ENCODE measurements at regions not wholly inside any gene's neighbourhood (a gene's known extent, or its start where the extent isn't known, plus 50 kb on each side); places are given as distances from the start of the nearest gene placed in this dataset.

DNA sequence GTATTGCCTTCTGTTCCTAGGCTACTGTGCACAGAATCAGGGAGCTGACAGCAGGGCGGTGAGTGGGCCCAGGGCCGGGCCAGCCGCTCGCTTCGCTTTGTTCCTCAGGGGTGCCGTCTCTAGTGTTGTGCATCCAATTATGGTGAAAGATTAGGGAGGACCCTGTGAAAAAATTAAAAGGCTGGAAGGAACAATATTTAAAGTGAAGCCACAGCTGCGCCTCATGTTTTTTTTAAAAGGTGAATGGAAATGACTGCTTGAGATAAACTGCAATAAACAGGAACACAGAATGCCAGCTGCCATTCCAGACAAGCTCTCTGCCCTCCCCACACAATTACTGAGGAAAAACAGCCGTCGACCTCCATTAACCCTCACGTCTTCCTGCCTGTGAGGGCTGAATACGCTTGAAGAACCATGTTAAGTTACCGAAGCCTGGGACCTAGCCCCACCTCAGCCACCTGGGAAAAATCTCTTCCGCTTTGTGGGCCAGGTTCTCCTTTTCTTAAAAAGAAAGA, 132.0 kb upstream of the IL12A start:
- DNase-seq = no peak

DNA sequence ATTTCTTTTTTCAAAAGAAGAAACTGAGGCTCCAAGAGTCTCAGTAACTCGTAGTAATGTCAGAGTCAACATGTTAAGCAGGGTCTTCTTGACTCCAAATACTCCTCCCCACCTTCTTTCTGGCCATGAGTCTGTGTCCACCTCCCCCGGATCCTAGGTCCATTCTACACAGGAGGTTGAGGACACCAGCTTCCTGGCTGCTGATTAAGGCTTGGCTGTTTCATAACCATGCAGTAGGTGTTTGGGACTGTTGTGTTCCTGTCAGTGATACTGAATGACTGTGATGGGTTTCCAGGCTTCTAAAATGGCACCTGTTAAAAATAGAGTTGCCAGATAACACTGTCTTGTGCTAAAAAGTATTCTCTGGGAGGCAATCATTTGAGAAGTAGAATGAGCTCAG, 130.8 kb upstream of the IL12A start:
- no peak for DNase-seq

DNA sequence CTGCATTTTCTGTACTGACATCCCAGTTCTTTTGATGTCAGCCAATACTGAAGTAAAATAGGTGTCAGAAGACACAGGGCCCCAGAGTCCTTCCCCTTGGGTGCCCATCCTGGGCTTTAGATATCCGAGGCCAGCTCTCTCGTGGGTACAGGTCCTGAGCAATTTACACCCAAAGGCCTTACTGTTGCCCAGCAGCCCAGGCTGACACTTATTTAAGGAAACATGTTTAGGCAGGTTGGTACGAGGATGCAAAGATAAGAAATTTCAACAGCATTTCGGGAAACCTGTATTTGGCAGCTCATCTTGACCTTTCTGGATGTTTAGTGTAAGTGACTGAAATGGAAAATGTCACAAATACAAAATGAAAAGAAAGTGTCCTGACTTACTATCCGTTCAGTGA, 130.0 kb upstream of the IL12A start:
- DNase-seq = no peak

DNA sequence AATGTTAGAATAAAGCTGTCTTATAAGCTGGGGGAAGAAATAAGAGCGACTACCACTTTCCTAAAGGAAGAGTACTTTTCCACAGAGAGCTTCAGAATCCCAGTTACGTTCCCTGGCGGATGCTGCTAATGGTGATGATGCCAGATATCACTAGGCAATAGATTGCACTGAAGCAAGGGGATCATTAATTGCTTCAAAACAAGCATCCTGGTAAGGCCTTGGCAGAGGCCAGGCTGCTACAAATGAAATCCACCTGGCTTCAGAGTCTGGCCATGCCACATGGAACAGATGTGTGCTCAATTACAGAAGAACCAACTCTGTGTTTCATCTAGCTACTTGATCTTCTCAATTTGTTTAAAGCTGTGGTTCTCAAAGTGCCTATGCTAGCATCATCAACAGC, 129.2 kb upstream of the IL12A start:
- DNase-seq = no peak

DNA sequence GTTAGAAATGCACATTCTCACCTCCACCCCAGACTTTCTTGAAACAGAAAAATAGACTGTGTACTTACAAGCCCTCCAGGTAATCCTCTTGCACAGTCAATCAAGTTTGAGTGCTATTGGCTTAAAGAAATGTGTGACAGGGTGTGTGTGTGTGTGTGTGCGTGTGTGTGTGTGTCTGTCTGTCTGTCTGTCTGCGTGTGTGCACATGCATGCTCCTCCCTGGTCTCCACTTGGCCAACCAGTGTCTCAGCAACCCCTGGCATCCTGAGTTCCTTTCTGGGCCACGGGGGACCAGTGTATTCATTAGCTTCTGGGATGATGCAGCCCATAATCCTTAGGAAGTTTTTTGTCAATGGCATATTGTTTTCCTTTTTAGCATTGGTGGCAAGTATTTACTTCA, 128.8 kb upstream of the IL12A start:
- no peak for DNase-seq

DNA sequence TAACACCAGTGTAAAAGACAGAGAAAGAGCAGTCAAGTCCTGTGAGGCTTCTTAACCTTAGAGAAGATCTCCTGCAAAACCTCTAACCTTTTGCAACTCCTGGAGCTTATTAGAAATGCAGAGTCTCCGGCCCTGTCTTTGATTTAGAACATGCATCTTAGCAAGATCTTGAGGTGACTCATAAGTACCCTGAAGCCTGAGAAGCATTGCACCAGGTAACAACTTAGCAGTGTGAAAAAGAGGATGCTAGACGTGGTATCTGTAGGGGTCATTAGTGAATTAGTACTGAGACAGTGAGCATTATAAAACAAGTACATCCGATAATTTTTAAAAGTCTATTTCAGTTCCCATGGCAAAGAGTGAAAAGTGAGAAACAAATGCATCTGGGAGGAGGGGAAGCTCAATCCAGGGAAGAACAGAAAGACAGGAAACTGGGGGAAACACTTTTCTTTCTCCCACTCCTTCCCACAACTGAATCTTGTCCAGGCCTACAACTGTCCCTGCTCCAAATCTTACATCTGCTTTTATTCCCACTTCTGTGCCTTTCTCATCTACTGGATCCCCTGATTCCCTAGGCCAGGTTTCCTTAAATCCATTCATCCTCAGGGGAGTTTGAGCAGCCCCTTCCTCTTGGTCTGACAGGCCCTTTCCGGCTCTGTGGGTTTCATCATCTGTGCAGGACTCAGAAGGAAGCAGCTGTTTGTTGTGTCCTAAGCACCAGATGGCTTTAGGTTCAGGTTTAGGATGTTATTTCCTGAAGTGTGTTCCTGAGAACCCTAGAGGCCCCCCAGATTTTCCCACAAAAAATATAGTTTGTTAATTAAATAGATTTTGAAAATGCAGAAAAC, 128.1 kb upstream of the IL12A start:
- DNase-seq = no peak

DNA sequence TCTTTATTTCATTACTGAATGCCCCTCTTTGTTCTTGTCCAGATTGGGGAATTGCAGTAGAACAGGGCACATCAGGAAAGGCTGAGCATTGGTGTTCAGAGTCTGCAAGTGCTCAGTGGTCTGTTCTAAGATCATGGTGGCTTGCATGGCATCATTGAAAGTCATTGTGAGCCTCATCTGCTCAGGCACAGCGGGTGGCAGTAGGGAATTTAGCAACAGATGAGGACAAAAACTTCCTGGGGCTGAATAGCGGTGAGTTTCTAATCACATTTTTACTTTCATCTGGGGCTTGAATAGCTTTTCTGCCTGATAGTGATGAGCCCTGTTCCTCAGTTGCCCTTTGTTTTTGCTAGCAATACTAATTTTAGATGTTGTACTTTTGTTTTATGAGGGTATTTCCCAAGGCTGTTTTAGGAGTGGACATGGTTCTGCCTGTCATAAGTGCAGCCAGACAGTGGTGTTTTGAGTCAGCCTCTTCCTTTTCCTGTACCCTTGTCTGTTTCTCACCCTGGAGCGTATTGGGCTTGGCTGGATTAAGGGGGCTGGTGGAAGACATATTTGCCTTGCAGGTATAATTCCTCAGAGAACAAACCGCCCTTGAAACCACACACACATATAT, 127.2 kb upstream of the IL12A start:
- no peak for DNase-seq

DNA sequence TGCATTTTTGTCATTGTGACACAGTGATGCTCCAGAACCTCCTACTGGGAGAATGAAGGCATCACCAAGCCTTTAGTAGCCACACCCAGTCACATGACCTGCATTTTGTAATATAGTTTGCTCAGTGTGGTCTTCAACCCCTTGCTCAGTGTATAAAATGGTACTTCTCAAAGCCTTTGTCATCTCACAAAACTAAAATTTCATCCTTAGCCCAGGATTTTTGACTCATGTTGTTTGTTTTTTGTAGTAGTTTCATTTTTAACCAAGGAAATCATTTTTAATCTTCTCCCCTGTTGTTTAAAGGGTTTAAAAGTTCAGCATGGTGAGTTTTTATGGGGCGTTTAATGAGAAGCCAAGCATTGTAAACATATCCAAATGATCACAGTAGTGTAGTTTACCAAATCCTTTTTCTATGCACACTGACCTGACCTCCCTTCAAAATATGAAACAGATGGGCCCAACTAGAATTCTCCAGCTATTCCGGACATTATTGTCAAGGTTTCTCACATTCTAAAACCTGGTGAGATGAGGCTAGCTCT, 123.5 kb upstream of the IL12A start:
- DNase-seq = no peak

DNA sequence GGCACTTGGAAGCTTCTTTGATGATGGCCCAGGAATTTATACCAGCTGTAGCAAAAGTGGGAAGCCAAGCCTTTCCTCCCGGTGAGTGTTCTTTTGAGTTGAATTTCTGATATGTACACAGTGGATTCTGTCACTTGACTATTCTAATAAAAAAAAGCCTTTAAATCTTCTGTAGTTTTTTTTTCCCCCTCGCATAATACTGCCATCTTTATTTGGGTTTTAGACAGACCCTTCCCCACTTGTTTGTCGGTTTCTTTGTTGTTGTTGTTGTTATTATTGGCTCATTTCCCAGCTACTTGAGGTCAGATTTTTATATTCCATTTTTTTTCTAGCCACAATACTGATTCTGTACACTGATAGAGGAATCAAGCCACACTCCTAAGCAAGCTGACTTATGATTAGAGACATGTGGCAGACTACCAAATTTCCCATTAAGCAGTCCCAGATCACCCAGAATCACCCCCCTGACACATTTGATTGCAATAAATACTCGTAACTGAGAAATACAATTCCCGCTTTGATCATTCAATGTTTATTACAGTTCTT, 122.4 kb upstream of the IL12A start:
- no peak for DNase-seq

DNA sequence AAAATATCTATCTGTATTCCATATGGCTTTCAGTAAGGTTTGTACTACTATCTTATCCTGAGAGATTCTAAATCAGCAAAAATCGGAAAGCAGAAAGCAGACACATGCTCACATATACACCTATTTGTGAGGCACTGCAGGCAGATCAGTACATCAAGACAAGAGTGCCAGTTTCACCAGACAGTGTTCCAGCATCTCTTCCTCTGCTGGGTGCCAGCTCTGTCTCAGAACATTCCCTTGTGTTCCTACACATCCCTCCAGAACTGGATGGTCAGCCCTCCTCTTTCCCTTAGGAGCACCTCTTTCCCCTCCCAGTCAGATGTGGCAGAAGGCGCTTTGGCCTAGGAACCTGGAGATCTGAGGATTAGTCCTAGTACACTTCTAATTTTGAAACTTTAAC, 121.3 kb upstream of the IL12A start:
- DNase-seq = no peak

DNA sequence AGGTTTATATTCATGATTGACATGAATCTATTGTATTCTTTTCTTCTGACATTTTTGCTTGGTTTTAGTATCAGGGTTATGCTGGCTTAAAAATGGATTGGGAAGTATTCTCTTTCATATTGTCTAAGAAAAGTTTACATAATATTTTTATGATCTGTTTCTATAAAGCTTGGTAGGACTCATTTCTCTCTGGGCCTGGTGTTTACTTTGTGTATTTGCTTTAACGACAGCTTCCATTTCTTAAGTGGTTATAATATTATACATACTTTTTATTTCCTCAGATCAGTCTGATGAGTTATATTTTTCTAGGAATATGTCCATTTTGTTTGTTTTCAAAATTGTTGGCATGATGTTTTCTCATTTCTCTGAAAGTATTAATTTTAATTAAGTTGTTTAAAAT, 117.9 kb upstream of the IL12A start:
- no peak for DNase-seq

DNA sequence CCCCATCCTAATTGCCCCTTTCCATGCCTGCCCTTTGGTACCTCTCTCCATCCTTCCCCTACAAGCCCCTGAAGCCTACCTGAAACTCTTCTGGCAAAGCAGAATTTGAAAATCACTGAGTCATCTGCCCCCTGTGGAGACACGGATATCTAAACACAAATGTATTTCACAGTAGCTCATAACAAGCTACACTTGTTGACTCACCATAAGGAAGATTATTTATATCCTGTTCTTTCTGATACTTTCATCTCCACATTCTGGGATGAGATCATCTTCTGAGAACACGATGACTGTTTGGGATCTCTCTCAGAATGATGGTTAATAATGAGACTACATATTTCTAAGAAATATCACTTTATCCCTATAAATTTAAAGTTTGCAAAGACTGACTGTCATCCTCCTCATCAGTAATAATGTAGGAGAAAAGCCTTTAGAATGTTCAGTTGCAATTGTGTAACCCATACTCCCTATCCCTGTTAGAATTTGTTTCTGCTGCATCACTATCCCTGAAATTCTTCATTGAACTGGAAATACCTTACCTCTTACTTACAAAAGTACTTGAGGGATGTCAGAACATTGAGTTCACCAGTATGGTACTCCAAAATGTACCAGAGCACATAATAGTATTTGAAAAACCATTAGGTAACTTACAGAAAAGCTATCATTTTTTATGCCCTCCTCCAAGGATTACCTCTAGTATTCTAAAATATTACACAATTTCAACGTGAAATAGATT, 116.1 kb upstream of the IL12A start:
- DNase-seq = no peak

DNA sequence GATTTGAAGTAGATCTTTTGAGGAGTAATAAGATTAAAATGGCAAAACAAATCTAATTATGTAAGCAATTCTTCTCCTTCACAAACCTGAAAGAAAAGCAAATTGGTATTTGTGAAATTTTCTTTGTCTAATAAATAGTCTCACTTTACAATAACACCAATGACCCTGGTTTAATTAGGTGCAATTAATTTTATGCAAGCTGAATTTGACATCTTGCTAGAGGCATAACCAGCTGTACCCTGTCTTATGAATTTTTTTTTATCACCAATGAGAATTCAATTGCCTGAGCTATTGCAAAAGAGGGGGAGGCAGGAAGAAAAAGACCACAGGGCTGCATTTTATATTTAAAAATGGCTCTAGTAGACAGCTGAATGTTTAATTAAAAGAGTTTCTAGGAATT, 113.5 kb upstream of the IL12A start:
- no peak for DNase-seq

DNA sequence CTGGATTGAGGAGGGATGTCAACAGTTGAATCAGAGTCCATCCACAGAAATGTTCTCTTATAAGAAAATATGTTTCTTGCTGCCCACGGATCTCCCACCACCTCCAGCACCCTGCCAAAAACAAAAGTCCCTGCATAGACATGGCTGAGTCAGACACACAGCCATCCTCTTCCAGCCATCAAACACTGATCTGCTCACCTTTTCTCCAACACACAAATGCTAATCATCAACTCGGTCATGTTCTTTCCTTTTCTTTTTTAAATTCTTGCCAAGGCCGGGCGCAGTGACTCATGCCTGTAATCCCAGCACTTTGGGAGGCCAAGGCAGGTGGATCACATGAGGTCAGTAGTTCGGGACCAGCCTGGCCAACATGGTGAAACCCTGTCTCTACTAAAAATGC, 110.7 kb upstream of the IL12A start:
- DNase-seq = no peak

DNA sequence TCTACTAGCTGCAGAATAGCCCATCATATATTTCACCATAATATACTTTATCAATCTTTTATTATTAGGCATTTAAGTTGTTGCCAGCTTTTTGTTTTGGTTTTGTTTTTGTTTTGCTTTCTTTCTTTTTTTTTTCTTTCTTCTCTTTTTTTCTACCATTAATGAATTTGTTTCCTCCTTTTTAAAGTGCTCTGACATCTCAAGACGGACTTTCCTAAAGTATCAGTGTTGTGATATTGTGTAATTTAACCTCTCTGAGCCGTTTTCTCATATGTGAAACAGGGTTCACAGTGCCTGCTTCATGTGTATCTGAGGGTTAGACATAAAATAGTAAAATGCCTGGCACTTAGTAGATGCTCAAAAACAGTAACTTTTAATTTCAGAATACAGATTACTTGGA, 109.5 kb upstream of the IL12A start:
- no peak for DNase-seq

DNA sequence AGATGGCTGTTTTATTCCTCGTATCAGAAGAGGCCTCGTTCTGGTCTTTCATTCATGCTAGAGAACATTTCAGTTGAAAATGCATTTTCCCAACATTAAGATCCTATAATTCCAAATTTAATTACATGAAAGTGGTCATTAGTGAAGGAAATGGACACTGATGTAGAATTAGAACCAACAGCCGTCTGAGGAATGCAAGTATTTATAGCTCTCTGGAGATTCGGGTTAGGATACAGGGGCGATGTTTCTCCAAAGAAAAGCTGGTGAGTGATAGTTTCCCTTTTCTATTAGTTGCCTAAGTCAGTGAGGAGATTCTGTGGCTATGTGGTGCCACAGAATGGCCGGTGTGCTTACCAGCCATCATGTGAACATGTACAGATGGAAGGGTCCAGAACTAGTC, 109.0 kb upstream of the IL12A start:
- DNase-seq = no peak

DNA sequence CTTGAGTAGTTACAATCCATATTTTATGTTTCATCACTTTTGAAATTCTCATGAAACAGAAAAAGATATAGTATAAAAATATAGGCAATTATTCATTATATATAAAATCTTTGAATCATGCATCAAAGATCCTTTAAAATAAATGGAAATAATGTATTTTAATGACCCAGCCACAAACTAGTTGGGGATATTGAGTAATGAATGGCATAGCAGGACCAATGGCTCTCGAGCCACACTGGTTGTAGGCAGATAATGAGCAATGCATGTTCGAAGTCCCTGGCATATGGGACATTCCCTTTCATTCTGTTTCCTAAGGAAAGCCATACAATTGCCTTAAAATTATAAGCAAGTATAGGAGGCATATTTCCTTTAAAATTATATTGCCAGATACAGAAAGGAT, 107.4 kb upstream of the IL12A start:
- DNase-seq = no peak

DNA sequence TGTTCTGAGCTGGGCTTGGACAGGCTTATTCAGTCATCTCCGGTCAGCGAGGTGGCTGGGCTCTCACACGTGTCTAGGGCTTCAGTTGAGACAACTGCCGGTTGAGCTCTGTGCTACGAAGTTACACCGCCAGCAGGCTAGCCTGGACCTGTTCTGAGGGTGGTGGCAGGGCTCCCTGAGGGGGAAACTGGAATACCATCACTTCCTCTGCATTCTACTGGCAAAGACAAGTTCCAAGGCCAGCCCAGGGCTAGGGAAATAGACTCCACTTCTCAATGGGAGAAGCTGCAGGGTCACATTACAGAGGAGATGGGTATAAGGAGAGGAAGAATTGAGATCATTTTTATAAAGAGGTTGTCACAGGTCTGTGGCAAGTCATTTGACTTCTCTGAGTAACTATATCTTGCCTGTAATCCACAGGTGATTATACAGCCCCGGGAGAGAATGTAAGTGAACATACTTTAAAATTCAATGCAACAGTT, 106.8 kb upstream of the IL12A start:
- DNase-seq = no peak

DNA sequence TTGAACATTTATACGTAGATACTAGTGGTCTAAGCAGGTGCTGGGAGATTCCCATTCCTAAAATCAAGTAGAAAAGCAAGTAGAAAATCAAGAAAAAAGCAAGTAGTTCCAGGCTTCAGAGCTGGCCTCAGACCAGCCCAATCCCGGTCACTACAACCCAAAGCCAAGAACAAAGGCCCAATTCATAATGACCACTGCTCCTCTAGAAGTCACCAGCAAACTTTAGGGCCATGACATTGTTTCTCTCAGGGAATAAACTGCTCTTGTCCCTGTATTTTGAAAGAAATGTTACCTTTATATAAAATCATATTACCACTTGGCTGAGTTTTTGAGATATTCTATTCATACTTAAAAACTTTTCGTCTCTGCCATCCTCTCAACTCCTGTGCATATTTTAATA, 106.3 kb upstream of the IL12A start:
- DNase-seq = no peak

DNA sequence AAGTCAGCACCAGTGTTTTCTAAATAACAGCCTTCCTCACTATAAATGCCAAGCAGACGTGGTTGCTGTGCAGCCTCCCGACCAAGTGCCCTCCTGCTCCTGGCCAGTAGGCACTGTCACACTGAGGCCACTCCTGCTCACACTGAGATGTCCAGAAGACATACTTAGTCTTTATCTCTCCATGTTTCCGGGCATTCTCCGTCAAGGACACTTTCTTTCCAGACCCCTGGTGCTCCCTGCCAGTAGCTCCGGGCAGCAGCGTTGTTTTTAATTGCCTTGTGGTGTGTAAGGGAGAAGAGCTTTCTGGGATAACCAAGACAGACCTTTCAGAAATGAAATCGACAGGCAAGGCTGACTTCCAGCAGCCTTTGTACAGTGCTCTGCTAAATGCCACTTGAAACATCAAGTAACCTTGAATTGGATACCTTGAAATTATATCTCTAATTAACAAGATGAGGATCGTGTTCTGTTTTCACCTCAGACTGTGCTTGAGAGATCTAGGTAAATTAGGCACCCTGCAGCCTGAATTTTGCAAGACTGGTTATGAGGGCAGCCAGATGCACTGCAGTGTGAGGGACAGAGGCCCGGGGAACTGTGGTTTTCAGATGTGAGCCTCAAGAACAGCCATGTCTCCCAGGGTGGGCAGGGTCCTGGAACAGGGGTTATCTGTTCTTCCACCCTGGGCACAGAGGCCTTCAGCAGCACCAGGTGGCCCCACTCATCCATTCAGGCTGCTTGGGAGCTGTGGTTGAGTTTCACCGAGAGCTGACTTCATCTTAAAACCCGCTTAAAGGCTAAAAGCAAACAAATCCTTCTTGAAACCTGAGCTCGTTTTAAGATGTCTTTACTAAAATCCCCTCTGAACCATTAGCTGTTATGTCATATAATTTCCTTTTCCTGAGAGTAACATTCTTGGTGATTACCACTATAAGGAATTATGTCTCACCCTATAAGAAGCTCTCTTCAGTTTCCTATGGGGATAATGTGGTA, 105.5 kb upstream of the IL12A start:
- no peak for DNase-seq

DNA sequence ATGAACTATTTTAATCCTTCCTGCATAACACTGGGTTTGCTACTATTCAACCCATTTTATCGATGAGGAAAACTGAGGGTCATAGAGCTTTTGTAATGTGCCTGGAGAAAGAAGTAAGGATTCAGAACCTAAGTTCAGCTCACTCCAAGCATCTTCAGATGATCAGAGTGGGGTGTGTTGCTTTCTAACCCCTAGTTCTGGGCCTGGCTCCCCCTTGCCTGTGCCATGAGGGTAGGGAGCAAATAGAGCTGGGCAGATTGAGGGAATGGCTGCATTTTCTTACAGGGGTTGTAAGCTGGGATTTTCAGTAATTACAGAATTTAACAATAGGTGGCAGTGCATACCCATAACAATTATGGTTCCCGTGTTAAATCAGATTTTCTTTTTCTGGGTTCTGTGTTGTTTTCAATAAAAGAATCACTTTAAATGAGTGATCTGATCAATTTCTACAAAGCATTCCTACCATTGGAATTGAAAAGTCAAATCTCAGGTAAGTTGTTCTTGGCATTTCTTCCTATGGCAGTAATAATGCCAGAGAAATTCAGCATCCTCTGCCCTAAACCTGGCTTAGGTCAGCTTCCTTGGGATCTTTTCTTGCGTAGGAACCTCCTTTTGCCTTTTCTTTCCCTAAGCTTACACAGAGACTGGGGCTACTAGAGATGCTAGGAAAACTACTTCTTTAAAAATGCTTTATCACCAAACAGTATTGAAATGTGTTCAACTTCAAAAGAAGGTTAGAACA, 103.8 kb upstream of the IL12A start:
- no peak for DNase-seq
